ENCODE measurements at regions not wholly inside any gene's neighbourhood (a gene's known extent, or its start where the extent isn't known, plus 50 kb on each side); places are given as distances from the start of the nearest gene placed in this dataset.

DNA sequence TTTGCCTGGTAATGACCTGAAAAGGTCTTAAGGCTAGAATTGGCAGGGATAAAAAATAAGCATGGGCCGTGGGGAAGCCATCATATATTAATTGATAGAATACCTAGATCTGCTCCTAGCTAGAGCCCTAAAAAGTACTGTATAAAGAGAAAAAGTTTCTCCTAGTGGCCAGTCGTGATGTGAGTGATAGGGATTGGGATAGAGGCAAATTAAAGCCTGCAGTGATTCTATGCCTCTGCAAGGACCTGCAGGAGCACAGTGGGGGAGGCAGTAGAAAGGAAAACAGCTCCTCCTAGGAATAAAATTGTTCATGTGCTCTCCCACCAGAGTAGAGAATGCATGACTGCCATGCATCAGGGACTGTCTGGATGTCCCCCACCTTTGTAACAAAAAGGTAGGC is 56.2 kb upstream of the FTMT start:
- TF ChIP-seq POLR2AphosphoS5 (IDR thresholded peaks at IDR 0.05) (no peak), POLR2A (IDR thresholded peaks at IDR 0.05) (no peak), CTCF (IDR thresholded peaks at IDR 0.05) (no peak), EP300 (IDR thresholded peaks at IDR 0.05) (no peak)

Measured in sigmoid colon (tissue), 4 donors.